GM12865 (cell line): ENCODE measurements at regions not wholly inside any gene's neighbourhood (a gene's known extent, or its start where the extent isn't known, plus 50 kb on each side); places are given as distances from the start of the nearest gene placed in this dataset.

Experiments
- DNase-seq: peaks from one replicate; pipeline ENCODE4 v3.0.0; 2010; ENCODE audit warnings: low read depth
- H3K4me3 ChIP-seq: 2 replicates; pipeline ENCODE4 v1.5.1; 2011; ENCODE audit warnings: mild to moderate bottlenecking, low read depth, low read length, control low read depth
- CTCF ChIP-seq: IDR thresholded peaks from 2 replicates; pipeline ENCODE4 v1.5.1; 2011; ENCODE audit warnings: low read length, control low read depth, low read depth, inconsistent platforms; ENCODE audit not compliant: insufficient read depth; ENCODE audit errors: missing control alignments

GRCh38 chr12:127360580-127360979 lies 906.4 kb upstream of the TMEM132C start:
- DNase-seq: no peak
- H3K4me3 ChIP-seq: no peak overlapping the region
- TF ChIP-seq CTCF: no peak

- no peak overlapping the region for H3K4me3 ChIP-seq
- no peak for DNase-seq
- TF ChIP-seq CTCF: no peak
These were observed 904.8 kb upstream of the TMEM132C start for GRCh38 chr12:127362121-127362520.

GRCh38 chr12:127363392-127363791 lies 903.6 kb upstream of the TMEM132C start:
- DNase-seq: peak; percentile 20
- H3K4me3 ChIP-seq: no peak overlapping the region
- TF ChIP-seq CTCF: peak; percentile 35

- no peak overlapping the region for H3K4me3 ChIP-seq
- no peak for DNase-seq
- TF ChIP-seq CTCF: no peak
These were observed 893.4 kb upstream of the TMEM132C start for GRCh38 chr12:127373559-127373958.

GRCh38 chr12:127374447-127374846 lies 892.5 kb upstream of the TMEM132C start:
- H3K4me3 ChIP-seq: no peak overlapping the region
- no peak for DNase-seq
- no peak for TF ChIP-seq CTCF

- peak; percentile 85 for TF ChIP-seq CTCF
- peak; percentile 49 for DNase-seq
- H3K4me3 ChIP-seq: peak overlapping the region; percentile 30
These were observed 885.8 kb upstream of the TMEM132C start for GRCh38 chr12:127381043-127381668.

GRCh38 chr12:127381681-127382080 lies 885.3 kb upstream of the TMEM132C start:
- no peak for DNase-seq
- no peak overlapping the region for H3K4me3 ChIP-seq
- TF ChIP-seq CTCF: no peak
